ENCODE measurements at regions not wholly inside any gene's neighbourhood (a gene's known extent, or its start where the extent isn't known, plus 50 kb on each side); places are given as distances from the start of the nearest gene placed in this dataset.
A peak's percentile ranks its signal among the peaks of the same experiment; 100 is the strongest.
"Not testable (repeated sequence)": the region's sequence is repeated elsewhere in the genome, so short reads cannot be mapped to it uniquely, and the experiment has no call there.

- no peak for DNase-seq (ENCODE audit: missing footprints)
- intact Hi-C loops (cut with DNase I) = no loop called here
These were observed 109.9 kb upstream of the TBL1X start for GRCh38 chrX:9354918-9355317.

GRCh38 chrX:9355739-9356138 is 109.1 kb upstream of the TBL1X start:
- DNase-seq (ENCODE audit: missing footprints) (no peak), ATAC-seq (no peak)
- intact Hi-C loops (cut with DNase I) = no loop called here

More at GRCh38 chrX:9354918-9355317, 109.9 kb upstream of the TBL1X start:
- ATAC-seq = no peak

- no peak for ATAC-seq
- DNase-seq (ENCODE audit: missing footprints) = no peak
- intact Hi-C loops (cut with DNase I) = no loop called here
These were observed 108.0 kb upstream of the TBL1X start for GRCh38 chrX:9356846-9357245.

- DNase-seq (ENCODE audit: missing footprints) (no peak), ATAC-seq (no peak)
- intact Hi-C loops (cut with DNase I) = no loop called here
These were observed 107.2 kb upstream of the TBL1X start for GRCh38 chrX:9357518-9358114.

GRCh38 chrX:9362363-9362928 is 102.4 kb upstream of the TBL1X start:
- intact Hi-C loops (cut with DNase I) = no loop called here
- ATAC-seq = no peak
- DNase-seq (ENCODE audit: missing footprints) = no peak

- no peak for DNase-seq (ENCODE audit: missing footprints)
- ATAC-seq = no peak
- intact Hi-C loops (cut with DNase I) = no loop called here
These were observed 97.4 kb upstream of the TBL1X start for GRCh38 chrX:9367421-9367820.

- no peak for ATAC-seq
- intact Hi-C loops (cut with DNase I) = no loop called here
- no peak for DNase-seq (ENCODE audit: missing footprints)
These were observed 96.6 kb upstream of the TBL1X start for GRCh38 chrX:9368262-9368661.

- intact Hi-C loops (cut with DNase I) = no loop called here
- DNase-seq (ENCODE audit: missing footprints) = no peak
These were observed 95.0 kb upstream of the TBL1X start for GRCh38 chrX:9369802-9370291.

GRCh38 chrX:9370893-9371292 is 94.0 kb upstream of the TBL1X start:
- no peak for DNase-seq (ENCODE audit: missing footprints)

More at GRCh38 chrX:9369802-9370291, 95.0 kb upstream of the TBL1X start:
- peak; percentile 23 for ATAC-seq

GRCh38 chrX:9372866-9373265 is 92.0 kb upstream of the TBL1X start:
- intact Hi-C loops (cut with DNase I) = no loop called here
- no peak for ATAC-seq
- DNase-seq (ENCODE audit: missing footprints) = no peak

More at GRCh38 chrX:9370893-9371292, 94.0 kb upstream of the TBL1X start:
- intact Hi-C loops (cut with DNase I) = no loop called here
- ATAC-seq = no peak

GRCh38 chrX:9373789-9374188 is 91.1 kb upstream of the TBL1X start:
- no peak for DNase-seq (ENCODE audit: missing footprints)
- no peak for ATAC-seq
- intact Hi-C loops (cut with DNase I) = no loop called here

GRCh38 chrX:9374555-9374954 is 90.3 kb upstream of the TBL1X start:
- ATAC-seq = no peak
- intact Hi-C loops (cut with DNase I) = no loop called here

GRCh38 chrX:9376111-9376510 is 88.7 kb upstream of the TBL1X start:
- DNase-seq (ENCODE audit: missing footprints) (no peak), ATAC-seq (no peak)
- intact Hi-C loops (cut with DNase I) = no loop called here

More at GRCh38 chrX:9374555-9374954, 90.3 kb upstream of the TBL1X start:
- no peak for DNase-seq (ENCODE audit: missing footprints)

GRCh38 chrX:9377216-9377615 is 87.6 kb upstream of the TBL1X start:
- ATAC-seq; DNase-seq (ENCODE audit: missing footprints); intact Hi-C loops (cut with DNase I): not testable (repeated sequence)

- ATAC-seq (no peak), DNase-seq (ENCODE audit: missing footprints) (no peak)
- intact Hi-C loops (cut with DNase I) = no loop called here
These were observed 85.7 kb upstream of the TBL1X start for GRCh38 chrX:9378980-9379696.

GRCh38 chrX:9379697-9380551 is 84.9 kb upstream of the TBL1X start:
- DNase-seq (ENCODE audit: missing footprints) (no peak), ATAC-seq (no peak)
- intact Hi-C loops (cut with DNase I) = no loop called here

GRCh38 chrX:9383655-9384054 is 81.2 kb upstream of the TBL1X start:
- ATAC-seq = no peak
- intact Hi-C loops (cut with DNase I) = no loop called here
- no peak for DNase-seq (ENCODE audit: missing footprints)

- ATAC-seq = no peak
- intact Hi-C loops (cut with DNase I) = no loop called here
- DNase-seq (ENCODE audit: missing footprints) = no peak
These were observed 76.4 kb upstream of the TBL1X start for GRCh38 chrX:9388450-9388849.

GRCh38 chrX:9390121-9390520 is 74.7 kb upstream of the TBL1X start:
- intact Hi-C loops (cut with DNase I) = no loop called here
- DNase-seq (ENCODE audit: missing footprints) (no peak), ATAC-seq (no peak)
